Activated T-helper 2 cell treated with anti-CD3 and anti-CD28 coated beads, Interferon-gamma antibody, Interleukin-2, Interleukin-4, amounts not matched to agents 10 μg/mL and 5 μg/mL and 100 μg/mL, durations not matched to agents 14 hours and 24 hours and 36 hours (primary cell): ENCODE measurements at regions not wholly inside any gene's neighbourhood (a gene's known extent, or its start where the extent isn't known, plus 50 kb on each side); places are given as distances from the start of the nearest gene placed in this dataset.

Experiments used
- DNase-seq: peaks from one replicate; pipeline ENCODE4 v3.0.0; 2021; ENCODE audit warnings: low spot score
- H3K27ac Mint-ChIP-seq: one replicate; pipeline ENCODE4 v1.8.0; 2021; ENCODE audit warnings: mixed read lengths
- H3K27me3 Mint-ChIP-seq: one replicate; pipeline ENCODE4 v1.8.0; 2021; ENCODE audit warnings: low read depth, mixed read lengths
- H3K36me3 Mint-ChIP-seq: one replicate; pipeline ENCODE4 v1.8.0; 2021; ENCODE audit warnings: low read depth, mixed read lengths
- H3K4me1 Mint-ChIP-seq: one replicate; pipeline ENCODE4 v1.8.0; 2021; ENCODE audit warnings: low read depth, mixed read lengths
- H3K4me3 Mint-ChIP-seq: one replicate; pipeline ENCODE4 v1.8.0; 2021; ENCODE audit warnings: low read depth, mild to moderate bottlenecking, moderate library complexity, mixed read lengths
- H3K9me3 Mint-ChIP-seq: one replicate; pipeline ENCODE4 v1.8.0; 2021; ENCODE audit warnings: mixed read lengths
- intact Hi-C: fragments of 100-400 bp; cut with micrococcal nuclease; formaldehyde crosslinking; loops from one replicate; pipeline ENCODE4 v1.15.1; 2023

- H3K9me3 Mint-ChIP-seq: no peaks in the 10 kb centered on the region
- no peaks in the 10 kb centered on the region for H3K36me3 Mint-ChIP-seq
- no peaks in the 10 kb centered on the region for H3K4me1 Mint-ChIP-seq
- no peak overlapping the region for H3K27ac Mint-ChIP-seq
- no peak for DNase-seq
- H3K27me3 Mint-ChIP-seq: no peaks in the 10 kb centered on the region
- H3K4me3 Mint-ChIP-seq: no peak overlapping the region
- intact Hi-C loops: loop anchor here (2.0 kb wide), 1 partner anchor 295 kb away; no protein-coding TSS in a partner anchor
Measured at GRCh38 chr12:127675936-127676335, 591.0 kb upstream of the TMEM132C start.

- Mint-ChIP-seq H3K4me1 (no peaks in the 10 kb centered on the region), H3K27ac (no peak overlapping the region), H3K4me3 (no peak overlapping the region), H3K27me3 (no peaks in the 10 kb centered on the region), H3K9me3 (no peaks in the 10 kb centered on the region), H3K36me3 (no peaks in the 10 kb centered on the region)
- DNase-seq: peak; percentile 20
- intact Hi-C loops: loop anchor here (1.0 to 2.0 kb wide), 2 partner anchors 192 to 297 kb away; no protein-coding TSS in a partner anchor
Measured at GRCh38 chr12:127677537-127678131, 589.3 kb upstream of the TMEM132C start.

- intact Hi-C loops: no loop called here
- Mint-ChIP-seq H3K4me1 (no peaks in the 10 kb centered on the region), H3K9me3 (no peaks in the 10 kb centered on the region), H3K27me3 (no peaks in the 10 kb centered on the region), H3K27ac (no peak overlapping the region), H3K36me3 (no peaks in the 10 kb centered on the region), H3K4me3 (no peak overlapping the region)
- no peak for DNase-seq
Measured at GRCh38 chr12:127678945-127679344, 588.0 kb upstream of the TMEM132C start.

DNA sequence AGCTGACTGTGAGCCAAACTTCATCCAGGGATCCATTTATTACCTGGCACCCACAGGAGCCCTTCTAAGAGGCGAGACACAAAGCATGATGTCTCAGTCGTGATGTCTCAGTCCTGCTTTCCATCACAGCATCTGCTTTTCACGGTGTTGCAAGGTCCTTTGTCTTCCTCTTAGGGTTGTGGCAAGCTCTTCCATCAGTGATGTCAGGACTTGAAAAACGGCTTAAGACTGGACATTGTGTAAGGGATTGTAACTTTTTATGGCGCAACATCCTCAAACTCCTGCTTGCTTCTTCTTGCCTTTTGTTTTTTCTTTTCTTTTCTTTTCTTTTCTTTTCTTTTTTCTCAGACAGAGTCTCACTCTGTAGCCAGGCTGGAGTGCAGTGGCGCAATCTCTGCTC lies 586.5 kb upstream of the TMEM132C start:
- intact Hi-C loops: no loop called here

DNA sequence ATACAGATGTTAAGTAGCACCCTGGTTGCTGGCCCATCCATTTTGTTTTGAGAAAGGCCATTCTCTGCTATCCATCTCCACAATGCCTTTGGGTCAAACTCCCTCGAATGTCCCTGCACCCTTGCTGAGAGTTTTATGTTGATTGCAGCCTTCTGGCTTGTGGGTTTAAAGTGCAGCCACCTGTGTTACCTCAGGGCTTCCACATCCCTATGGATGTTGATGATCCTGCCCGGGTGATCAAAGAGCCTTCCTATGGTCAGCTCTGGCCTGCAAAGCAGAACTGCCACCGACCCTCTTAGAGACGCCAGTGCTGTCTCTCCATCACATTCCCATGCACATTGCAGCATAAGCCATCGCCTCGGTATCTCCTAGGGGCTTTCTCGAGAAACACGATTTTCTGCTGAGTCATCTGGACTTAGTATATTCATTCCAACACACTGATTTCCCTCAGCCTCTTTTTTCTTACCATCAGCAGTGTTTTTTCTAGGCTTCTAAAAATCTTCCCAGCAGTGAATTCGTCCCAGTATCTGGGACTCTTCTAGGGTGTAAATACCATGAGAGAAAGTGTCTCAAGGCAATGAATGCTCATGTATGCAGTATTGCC lies 585.7 kb upstream of the TMEM132C start:
- H3K9me3 Mint-ChIP-seq: no peaks in the 10 kb centered on the region
- H3K4me3 Mint-ChIP-seq: no peak overlapping the region
- intact Hi-C loops: no loop called here
- no peak overlapping the region for H3K27ac Mint-ChIP-seq
- no peak for DNase-seq
- H3K4me1 Mint-ChIP-seq: no peaks in the 10 kb centered on the region
- no peaks in the 10 kb centered on the region for H3K36me3 Mint-ChIP-seq
- no peaks in the 10 kb centered on the region for H3K27me3 Mint-ChIP-seq

More for the DNA sequence above, 586.5 kb upstream of the TMEM132C start:
- H3K27me3 Mint-ChIP-seq: no peaks in the 10 kb centered on the region
- no peak for DNase-seq
- H3K4me1 Mint-ChIP-seq: no peaks in the 10 kb centered on the region
- H3K36me3 Mint-ChIP-seq: no peaks in the 10 kb centered on the region
- H3K27ac Mint-ChIP-seq: no peak overlapping the region
- H3K9me3 Mint-ChIP-seq: no peaks in the 10 kb centered on the region
- no peak overlapping the region for H3K4me3 Mint-ChIP-seq

GRCh38 chr12:127685491-127685890 lies 581.5 kb upstream of the TMEM132C start:
- no peak overlapping the region for H3K27ac Mint-ChIP-seq
- no peak for DNase-seq
- no peaks in the 10 kb centered on the region for H3K27me3 Mint-ChIP-seq
- H3K4me3 Mint-ChIP-seq: no peak overlapping the region
- H3K4me1 Mint-ChIP-seq: no peaks in the 10 kb centered on the region
- no peaks in the 10 kb centered on the region for H3K9me3 Mint-ChIP-seq
- no peaks in the 10 kb centered on the region for H3K36me3 Mint-ChIP-seq
- intact Hi-C loops: no loop called here

DNA sequence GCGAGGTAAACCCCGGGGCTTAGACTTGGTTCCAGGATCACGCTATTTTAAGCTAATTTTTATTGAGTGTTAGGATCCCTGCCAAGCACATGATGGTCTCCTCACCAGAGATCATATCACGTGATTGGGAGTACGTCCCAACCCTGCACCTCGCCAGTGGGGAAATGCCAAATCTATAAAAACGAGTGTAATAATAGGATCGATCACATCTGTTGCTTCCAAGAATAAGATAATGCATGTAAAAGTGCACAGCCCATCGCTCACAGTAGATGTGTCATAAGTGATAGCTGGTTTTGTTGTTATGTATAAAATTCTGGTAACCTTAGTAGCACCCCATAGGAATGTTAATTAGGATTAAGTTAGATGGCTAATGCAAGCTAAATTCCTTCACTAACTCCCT lies 581.0 kb upstream of the TMEM132C start:
- Mint-ChIP-seq H3K9me3 (no peaks in the 10 kb centered on the region), H3K27me3 (no peaks in the 10 kb centered on the region), H3K36me3 (no peaks in the 10 kb centered on the region), H3K4me3 (no peak overlapping the region), H3K4me1 (no peaks in the 10 kb centered on the region), H3K27ac (no peak overlapping the region)
- DNase-seq: no peak
- intact Hi-C loops: no loop called here

DNA sequence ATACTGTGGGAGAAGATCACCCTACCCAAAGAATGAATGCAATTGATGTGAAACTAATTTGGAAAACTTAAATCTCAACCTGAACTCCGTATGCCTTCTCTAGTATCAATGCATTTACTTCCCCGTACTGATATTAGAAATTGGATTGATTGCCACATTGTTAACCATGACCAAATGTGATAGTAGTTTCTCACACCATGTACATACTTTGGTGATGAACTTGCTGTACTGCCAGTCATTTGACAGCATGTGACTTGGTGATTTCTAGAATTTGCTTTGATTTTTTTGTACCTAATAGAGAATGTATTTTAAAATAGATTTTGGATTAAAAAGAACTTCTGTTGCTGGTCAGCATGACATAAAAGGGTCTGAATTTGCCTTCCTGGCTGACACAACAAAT lies 579.8 kb upstream of the TMEM132C start:
- intact Hi-C loops: no loop called here
- H3K36me3 Mint-ChIP-seq: no peaks in the 10 kb centered on the region
- no peaks in the 10 kb centered on the region for H3K4me1 Mint-ChIP-seq
- no peak for DNase-seq
- no peaks in the 10 kb centered on the region for H3K27me3 Mint-ChIP-seq
- H3K4me3 Mint-ChIP-seq: no peak overlapping the region
- no peaks in the 10 kb centered on the region for H3K9me3 Mint-ChIP-seq
- no peak overlapping the region for H3K27ac Mint-ChIP-seq

GRCh38 chr12:127688906-127689428 lies 578.0 kb upstream of the TMEM132C start:
- Mint-ChIP-seq H3K4me3 (no peak overlapping the region), H3K36me3 (no peaks in the 10 kb centered on the region), H3K4me1 (no peaks in the 10 kb centered on the region), H3K27me3 (no peaks in the 10 kb centered on the region), H3K27ac (no peak overlapping the region), H3K9me3 (no peaks in the 10 kb centered on the region)
- DNase-seq: no peak
- intact Hi-C loops: no loop called here

DNA sequence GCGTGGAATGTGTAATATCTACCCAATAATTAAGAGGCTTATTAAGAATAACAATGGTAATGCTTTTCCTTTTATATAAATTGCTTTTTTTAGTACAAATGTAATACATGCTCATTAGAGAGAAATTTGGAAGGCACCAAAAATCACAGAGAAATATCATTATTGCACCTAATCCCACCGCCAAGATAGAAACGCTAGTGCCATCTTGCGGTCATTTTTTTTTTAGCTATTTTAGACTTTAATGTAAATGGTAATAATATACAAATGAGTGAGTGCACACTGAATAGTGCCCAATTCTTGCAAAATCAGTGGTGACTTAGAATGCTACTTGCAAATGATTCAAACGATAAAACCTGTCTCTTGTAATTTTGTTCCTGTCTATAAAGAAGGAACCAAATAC lies 576.8 kb upstream of the TMEM132C start:
- no peaks in the 10 kb centered on the region for H3K36me3 Mint-ChIP-seq
- intact Hi-C loops: no loop called here
- no peak overlapping the region for H3K27ac Mint-ChIP-seq
- H3K9me3 Mint-ChIP-seq: no peaks in the 10 kb centered on the region
- H3K4me3 Mint-ChIP-seq: no peak overlapping the region
- no peak for DNase-seq
- no peaks in the 10 kb centered on the region for H3K4me1 Mint-ChIP-seq
- no peaks in the 10 kb centered on the region for H3K27me3 Mint-ChIP-seq

- DNase-seq: no peak
- intact Hi-C loops: no loop called here
- no peaks in the 10 kb centered on the region for H3K36me3 Mint-ChIP-seq
- no peaks in the 10 kb centered on the region for H3K4me1 Mint-ChIP-seq
- no peaks in the 10 kb centered on the region for H3K27me3 Mint-ChIP-seq
- H3K4me3 Mint-ChIP-seq: no peak overlapping the region
- peaks cover 8% of the 10 kb centered on the region for H3K9me3 Mint-ChIP-seq
- H3K27ac Mint-ChIP-seq: no peak overlapping the region
Measured at GRCh38 chr12:127696963-127697362, 570.0 kb upstream of the TMEM132C start.

GRCh38 chr12:127703026-127703425 lies 563.9 kb upstream of the TMEM132C start:
- H3K4me1 Mint-ChIP-seq: no peaks in the 10 kb centered on the region
- no peak for DNase-seq
- H3K4me3 Mint-ChIP-seq: no peak overlapping the region
- H3K9me3 Mint-ChIP-seq: peaks cover 10% of the 10 kb centered on the region
- no peaks in the 10 kb centered on the region for H3K27me3 Mint-ChIP-seq
- no peak overlapping the region for H3K27ac Mint-ChIP-seq
- intact Hi-C loops: no loop called here
- H3K36me3 Mint-ChIP-seq: no peaks in the 10 kb centered on the region

GRCh38 chr12:127711108-127711507 lies 555.9 kb upstream of the TMEM132C start:
- H3K27ac Mint-ChIP-seq: no peak overlapping the region
- H3K4me3 Mint-ChIP-seq: no peak overlapping the region
- intact Hi-C loops: no loop called here
- no peaks in the 10 kb centered on the region for H3K4me1 Mint-ChIP-seq
- no peak for DNase-seq
- no peaks in the 10 kb centered on the region for H3K27me3 Mint-ChIP-seq
- H3K9me3 Mint-ChIP-seq: peaks cover 9% of the 10 kb centered on the region
- no peaks in the 10 kb centered on the region for H3K36me3 Mint-ChIP-seq
